Nephron (organoid): ENCODE measurements at regions not wholly inside any gene's neighbourhood (a gene's known extent, or its start where the extent isn't known, plus 50 kb on each side); places are given as distances from the start of the nearest gene placed in this dataset.
A peak's percentile ranks its signal among the peaks of the same experiment; 100 is the strongest.

ENCODE experiments used
- H3K27ac Mint-ChIP-seq, 3 experiments: 2 replicates each; pipeline ENCODE4 v1.8.0; 2020; ENCODE audit warnings: mixed read lengths in 3 of 3, mild to moderate bottlenecking in 2 of 3, moderate library complexity in 1 of 3
- H3K27me3 Mint-ChIP-seq: 2 replicates; pipeline ENCODE4 v1.8.0; 2021; ENCODE audit warnings: low read depth, mild to moderate bottlenecking, moderate library complexity, mixed read lengths
- H3K36me3 Mint-ChIP-seq: 2 replicates; pipeline ENCODE4 v1.8.0; 2020; ENCODE audit warnings: low read depth, mixed read lengths
- H3K4me1 Mint-ChIP-seq: 2 replicates; pipeline ENCODE4 v1.8.0; 2020; ENCODE audit warnings: mixed read lengths
- H3K4me3 Mint-ChIP-seq, 3 experiments: 2 replicates each; pipeline ENCODE4 v1.8.0; 2020; ENCODE audit warnings: mild to moderate bottlenecking in 3 of 3, mixed read lengths in 3 of 3, moderate library complexity in 2 of 3
- H3K9me3 Mint-ChIP-seq: 2 replicates; pipeline ENCODE4 v1.8.0; 2020; ENCODE audit warnings: mixed read lengths
- TF ChIP-seq, protein P1 (sequence below), 3 experiments: fragments of 200-600 bp; sonication (generic); IDR thresholded peaks; one replicate each; pipeline ENCODE4 v1.5.0; 2021; ENCODE audit warnings: antibody characterized with exemption in 3 of 3; ENCODE audit not compliant: unreplicated experiment in 3 of 3

DNA sequence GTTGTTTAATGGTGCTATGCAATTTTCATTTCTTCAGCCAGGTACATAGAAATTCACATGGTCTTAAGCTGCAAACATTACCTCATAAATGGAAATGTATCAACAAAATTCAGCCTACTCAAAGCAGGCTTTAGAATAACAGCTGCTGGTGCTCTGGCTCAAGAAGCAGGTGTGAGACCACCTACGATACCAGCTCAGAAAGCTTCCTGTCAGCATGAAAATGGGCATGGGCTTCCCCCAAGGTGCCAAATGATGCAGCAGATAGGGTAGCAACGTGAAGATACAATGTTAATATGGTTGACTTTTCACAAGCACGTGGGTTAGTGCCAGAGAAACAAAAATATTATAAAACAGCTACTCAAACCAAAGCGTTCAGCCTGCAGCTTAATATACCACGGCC, 343.4 kb upstream of the PRICKLE1 start:
- H3K36me3 Mint-ChIP-seq: no peaks in the 10 kb centered on the region
- TF ChIP-seq, protein P1, sequence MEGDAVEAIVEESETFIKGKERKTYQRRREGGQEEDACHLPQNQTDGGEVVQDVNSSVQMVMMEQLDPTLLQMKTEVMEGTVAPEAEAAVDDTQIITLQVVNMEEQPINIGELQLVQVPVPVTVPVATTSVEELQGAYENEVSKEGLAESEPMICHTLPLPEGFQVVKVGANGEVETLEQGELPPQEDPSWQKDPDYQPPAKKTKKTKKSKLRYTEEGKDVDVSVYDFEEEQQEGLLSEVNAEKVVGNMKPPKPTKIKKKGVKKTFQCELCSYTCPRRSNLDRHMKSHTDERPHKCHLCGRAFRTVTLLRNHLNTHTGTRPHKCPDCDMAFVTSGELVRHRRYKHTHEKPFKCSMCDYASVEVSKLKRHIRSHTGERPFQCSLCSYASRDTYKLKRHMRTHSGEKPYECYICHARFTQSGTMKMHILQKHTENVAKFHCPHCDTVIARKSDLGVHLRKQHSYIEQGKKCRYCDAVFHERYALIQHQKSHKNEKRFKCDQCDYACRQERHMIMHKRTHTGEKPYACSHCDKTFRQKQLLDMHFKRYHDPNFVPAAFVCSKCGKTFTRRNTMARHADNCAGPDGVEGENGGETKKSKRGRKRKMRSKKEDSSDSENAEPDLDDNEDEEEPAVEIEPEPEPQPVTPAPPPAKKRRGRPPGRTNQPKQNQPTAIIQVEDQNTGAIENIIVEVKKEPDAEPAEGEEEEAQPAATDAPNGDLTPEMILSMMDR (IDR thresholded peaks at IDR 0.05; ENCODE audit: unreplicated experiment in 3 of 3): no peak
- H3K9me3 Mint-ChIP-seq: peaks cover 7% of the 10 kb centered on the region
- H3K4me1 Mint-ChIP-seq: no peaks in the 10 kb centered on the region
- no peak overlapping the region for H3K4me3 Mint-ChIP-seq
- no peak overlapping the region for H3K27ac Mint-ChIP-seq
- H3K27me3 Mint-ChIP-seq: no peaks in the 10 kb centered on the region

DNA sequence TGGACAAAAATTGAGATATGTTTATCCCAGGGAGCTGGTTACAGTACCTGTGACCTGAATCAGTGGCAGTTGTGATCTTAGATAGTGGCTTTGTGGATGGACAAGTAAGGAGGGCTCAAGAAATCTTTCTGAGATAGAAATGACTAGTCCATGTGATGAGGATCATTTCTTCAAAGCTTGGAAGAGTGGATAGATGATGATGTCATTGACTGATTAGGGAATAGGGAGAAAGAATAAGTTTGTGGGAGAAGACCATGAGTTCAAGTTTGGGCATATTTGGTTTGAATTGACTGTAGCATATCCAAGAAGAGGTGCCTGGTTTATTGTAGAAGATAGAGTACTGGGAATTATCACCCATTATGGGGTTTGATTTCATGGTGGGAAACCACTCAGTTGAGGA, 336.7 kb upstream of the PRICKLE1 start:
- Mint-ChIP-seq H3K27ac (no peak overlapping the region), H3K9me3 (no peaks in the 10 kb centered on the region), H3K36me3 (no peaks in the 10 kb centered on the region), H3K4me1 (peaks cover 38% of the 10 kb centered on the region), H3K4me3 (no peak overlapping the region), H3K27me3 (no peaks in the 10 kb centered on the region)
- TF ChIP-seq, protein P1 (IDR thresholded peaks at IDR 0.05; ENCODE audit: unreplicated experiment in 3 of 3): no peak

- H3K27ac Mint-ChIP-seq: peak overlapping the region in 2 of 3 experiments; percentile 78 to 96
- H3K4me1 Mint-ChIP-seq: peaks cover 55% of the 10 kb centered on the region
- TF ChIP-seq, protein P1 (IDR thresholded peaks at IDR 0.05; ENCODE audit: unreplicated experiment in 3 of 3): no peak
- H3K27me3 Mint-ChIP-seq: no peaks in the 10 kb centered on the region
- no peaks in the 10 kb centered on the region for H3K9me3 Mint-ChIP-seq
- H3K4me3 Mint-ChIP-seq: no peak overlapping the region
- no peaks in the 10 kb centered on the region for H3K36me3 Mint-ChIP-seq
Measured at GRCh38 chr12:42924482-42924881, 334.9 kb upstream of the PRICKLE1 start.

DNA sequence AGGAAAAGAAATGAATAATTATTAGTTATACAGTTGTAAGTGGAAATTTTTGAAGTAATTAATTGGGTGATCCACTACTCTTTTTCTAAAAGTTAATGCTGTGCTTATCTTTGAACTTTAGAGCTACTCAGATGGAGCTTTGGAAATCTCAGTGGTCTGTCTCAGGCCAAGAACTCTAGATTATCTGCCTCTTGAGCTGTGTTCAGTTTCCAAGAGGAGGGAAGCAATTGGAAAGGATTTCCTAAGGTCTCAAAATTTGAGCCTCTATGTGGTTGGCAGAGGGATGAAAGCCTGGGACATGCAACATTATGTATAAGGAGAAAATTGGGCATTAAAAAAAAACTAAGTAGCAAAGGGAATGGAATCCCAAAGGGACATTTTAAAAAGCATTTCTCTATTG, 334.0 kb upstream of the PRICKLE1 start:
- no peaks in the 10 kb centered on the region for H3K27me3 Mint-ChIP-seq

DNA sequence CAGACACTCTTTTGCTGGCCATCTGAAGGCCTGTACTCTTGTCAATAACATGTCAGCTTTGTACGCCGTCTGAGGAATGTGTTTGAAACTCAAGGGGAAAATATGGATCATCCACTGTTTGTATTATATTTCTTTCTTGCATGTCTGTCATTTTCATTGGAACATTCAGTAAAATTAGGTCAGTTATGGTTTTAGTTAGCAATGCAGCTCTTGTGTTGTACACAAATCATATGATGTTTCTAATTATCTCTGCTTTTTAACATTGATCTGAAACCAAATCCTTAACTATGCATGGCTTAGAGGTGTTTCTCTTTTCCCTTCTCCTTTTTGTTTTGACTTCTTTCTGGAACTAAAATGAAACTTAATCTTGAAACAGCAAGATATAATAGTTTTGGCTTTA, 333.6 kb upstream of the PRICKLE1 start:
- Mint-ChIP-seq H3K4me1 (peaks cover 62% of the 10 kb centered on the region), H3K27me3 (no peaks in the 10 kb centered on the region), H3K9me3 (no peaks in the 10 kb centered on the region), H3K27ac (peak overlapping the region; percentile 17 to 96 (median 78)), H3K36me3 (no peaks in the 10 kb centered on the region), H3K4me3 (peak overlapping the region in 1 of 3 experiments; percentile 29)
- TF ChIP-seq, protein P1 (IDR thresholded peaks at IDR 0.05; ENCODE audit: unreplicated experiment in 3 of 3): no peak

More for the DNA sequence above, 334.0 kb upstream of the PRICKLE1 start:
- no peaks in the 10 kb centered on the region for H3K36me3 Mint-ChIP-seq
- peaks cover 58% of the 10 kb centered on the region for H3K4me1 Mint-ChIP-seq
- TF ChIP-seq, protein P1 (IDR thresholded peaks at IDR 0.05; ENCODE audit: unreplicated experiment in 3 of 3): no peak
- H3K9me3 Mint-ChIP-seq: no peaks in the 10 kb centered on the region
- peak overlapping the region; percentile 17 to 96 (median 78) for H3K27ac Mint-ChIP-seq
- no peak overlapping the region for H3K4me3 Mint-ChIP-seq

- H3K9me3 Mint-ChIP-seq: no peaks in the 10 kb centered on the region
- H3K36me3 Mint-ChIP-seq: no peaks in the 10 kb centered on the region
- peaks cover 65% of the 10 kb centered on the region for H3K4me1 Mint-ChIP-seq
- peak overlapping the region in 1 of 3 experiments; percentile 29 for H3K4me3 Mint-ChIP-seq
- H3K27ac Mint-ChIP-seq: peak overlapping the region; percentile 4 to 96 (median 78)
- TF ChIP-seq, protein P1 (IDR thresholded peaks at IDR 0.05; ENCODE audit: unreplicated experiment in 3 of 3): no peak
- no peaks in the 10 kb centered on the region for H3K27me3 Mint-ChIP-seq
Measured at GRCh38 chr12:42922505-42922850, 332.9 kb upstream of the PRICKLE1 start.
